ENCODE measurements at regions not wholly inside any gene's neighbourhood (a gene's known extent, or its start where the extent isn't known, plus 50 kb on each side); places are given as distances from the start of the nearest gene placed in this dataset.

- TF ChIP-seq CTCF (tag by site-specific recombination; IDR thresholded peaks at IDR 0.05) = no peak
- no peak for TF ChIP-seq GLIS1 (tag by site-specific recombination; IDR thresholded peaks at IDR 0.05)
- no peak for TF ChIP-seq KLF10 (tag by site-specific recombination; IDR thresholded peaks at IDR 0.05)
- no peak for TF ChIP-seq REST (tag by site-specific recombination; IDR thresholded peaks at IDR 0.05)
- TF ChIP-seq ZNF239 (tag by site-specific recombination; IDR thresholded peaks at IDR 0.05) = no peak
- TF ChIP-seq ZBTB48 (tag by site-specific recombination; IDR thresholded peaks at IDR 0.05) = no peak
- no peak for TF ChIP-seq ZNF513 (tag by site-specific recombination; IDR thresholded peaks at IDR 0.05)
- no peak for TF ChIP-seq ZNF292 (tag by site-specific recombination; IDR thresholded peaks at IDR 0.05; ENCODE audit: borderline replicate concordance, low read depth)
- no peak for TF ChIP-seq BCL11A (tag by site-specific recombination; IDR thresholded peaks at IDR 0.05; ENCODE audit: low read depth)
- TF ChIP-seq ZNF274 (IDR thresholded peaks at IDR 0.05; ENCODE audit: low read length) = no peak
- no peak for TF ChIP-seq ZNF274 (tag by site-specific recombination; IDR thresholded peaks at IDR 0.05; ENCODE audit: borderline replicate concordance)
- TF ChIP-seq PRDM10 (tag by site-specific recombination; IDR thresholded peaks at IDR 0.05) = no peak
These were observed 765.8 kb upstream of the TPTE start for GRCh38 chr21:9755611-9756010.
